T follicular helper cell (primary cell): ENCODE measurements at regions not wholly inside any gene's neighbourhood (a gene's known extent, or its start where the extent isn't known, plus 50 kb on each side); places are given as distances from the start of the nearest gene placed in this dataset.
"Not testable (repeated sequence)": the region's sequence is repeated elsewhere in the genome, so short reads cannot be mapped to it uniquely, and the experiment has no call there.

ENCODE experiments used
- DNase-seq: peaks from one replicate; pipeline ENCODE4 v3.0.0-alpha.2; 2020; ENCODE audit warnings: low read depth

GRCh38 chr7:131861620-131862346 lies 305.4 kb upstream of the PODXL start:
- DNase-seq, result no peak

- no peak for DNase-seq
These were observed 302.9 kb upstream of the PODXL start for GRCh38 chr7:131859147-131859821.

- no peak for DNase-seq
These were observed 302.2 kb upstream of the PODXL start for GRCh38 chr7:131858611-131859010.

GRCh38 chr7:131849472-131849871 lies 293.0 kb upstream of the PODXL start:
- no peak for DNase-seq

DNA sequence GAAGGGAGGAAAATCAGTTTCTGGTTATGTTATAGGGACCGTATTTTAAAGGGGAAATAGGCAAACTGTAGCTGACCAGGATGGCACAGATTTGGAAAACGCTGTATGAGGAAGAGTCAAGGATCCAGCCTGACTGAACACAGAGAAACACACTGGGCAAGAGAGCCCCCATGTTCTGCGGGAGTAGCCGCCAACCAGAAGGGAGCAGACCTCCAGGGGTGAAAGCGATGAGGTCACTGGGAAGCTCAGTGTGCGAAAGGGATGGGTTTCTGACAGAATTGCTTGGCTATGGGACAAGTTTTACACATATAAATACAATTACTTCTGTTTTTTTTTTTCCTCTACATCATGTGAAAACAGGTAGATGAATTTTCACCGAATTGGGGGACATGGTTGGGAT lies 291.6 kb upstream of the PODXL start:
- no peak for DNase-seq

GRCh38 chr7:131845573-131846314 lies 289.3 kb upstream of the PODXL start:
- no peak for DNase-seq

DNA sequence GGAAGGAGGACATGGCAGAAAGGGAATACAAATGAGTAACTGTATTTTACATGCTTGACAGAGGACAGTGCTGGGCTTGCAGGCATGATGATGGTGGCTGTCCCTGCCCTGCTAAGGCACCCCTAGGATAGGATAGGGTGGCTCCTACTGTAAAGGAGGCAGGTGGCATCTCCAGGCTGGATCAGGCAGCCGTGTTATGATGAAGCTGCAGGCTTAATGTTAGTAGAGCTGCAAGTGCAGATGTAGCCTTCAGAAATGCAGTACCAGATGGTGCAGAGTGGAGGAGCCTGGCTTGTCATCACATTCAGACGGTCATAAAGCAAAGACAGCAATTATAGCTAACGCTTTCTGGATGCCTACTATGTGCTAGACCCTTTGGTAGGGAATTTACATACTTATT lies 287.9 kb upstream of the PODXL start:
- DNase-seq, result no peak

GRCh38 chr7:131843898-131844331 lies 287.5 kb upstream of the PODXL start:
- no peak for DNase-seq

GRCh38 chr7:131839967-131840690 lies 283.7 kb upstream of the PODXL start:
- DNase-seq, result no peak

GRCh38 chr7:131836733-131837132 lies 280.3 kb upstream of the PODXL start:
- DNase-seq, result no peak

DNA sequence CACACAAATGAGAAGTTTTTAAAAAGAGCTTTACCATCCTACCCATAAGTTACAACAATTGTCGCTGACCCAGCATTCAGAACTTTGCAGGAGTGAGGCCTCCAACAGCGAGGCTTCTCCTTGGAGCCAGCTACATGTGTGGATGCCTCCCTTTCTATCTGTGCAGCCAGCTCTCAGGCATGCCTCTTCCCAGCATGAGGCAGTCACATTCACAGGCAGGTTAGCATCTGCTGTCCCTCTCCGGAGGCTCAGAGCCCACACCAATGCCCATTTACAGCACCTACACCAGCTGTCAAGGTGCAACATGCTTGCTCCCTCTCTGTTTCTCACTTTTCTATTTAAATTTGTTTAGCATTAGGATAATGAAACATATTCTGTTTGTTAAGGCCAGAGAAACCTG lies 278.7 kb upstream of the PODXL start:
- no peak for DNase-seq

GRCh38 chr7:131830681-131831080 lies 274.3 kb upstream of the PODXL start:
- DNase-seq, result no peak

DNA sequence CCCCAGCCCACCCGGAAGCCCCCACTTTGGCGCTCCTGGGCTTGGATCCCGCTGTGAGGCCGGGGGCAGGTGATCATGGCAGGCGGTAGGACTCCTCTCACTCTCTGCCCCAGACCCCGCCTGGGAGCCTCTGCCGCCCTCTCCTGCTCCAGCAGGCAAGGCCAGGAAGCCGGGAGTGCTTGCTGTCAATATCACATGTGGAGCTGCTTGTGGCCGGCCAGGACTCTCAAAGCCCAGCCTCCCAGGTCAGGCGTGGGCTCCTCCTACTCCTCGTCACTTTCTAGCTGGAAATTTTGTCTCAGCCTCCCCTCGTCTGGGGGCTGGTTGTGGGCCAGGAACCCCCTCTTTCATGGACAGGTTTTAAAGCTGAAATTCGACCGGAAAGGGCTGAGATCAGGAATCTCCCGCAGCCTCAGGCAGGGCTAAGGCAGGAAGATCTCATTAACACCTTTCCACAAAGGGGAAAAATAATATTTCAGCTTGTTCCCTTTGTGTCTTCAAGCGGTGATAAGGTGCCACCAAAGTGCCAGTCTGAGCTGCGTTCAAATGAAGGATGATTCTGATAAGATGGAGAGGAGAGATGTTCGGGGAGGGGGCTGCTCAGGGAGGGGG lies 273.6 kb upstream of the PODXL start:
- no peak for DNase-seq

- no peak for DNase-seq
These were observed 271.0 kb upstream of the PODXL start for GRCh38 chr7:131827421-131827820.

- no peak for DNase-seq
These were observed 270.5 kb upstream of the PODXL start for GRCh38 chr7:131826960-131827359.

DNA sequence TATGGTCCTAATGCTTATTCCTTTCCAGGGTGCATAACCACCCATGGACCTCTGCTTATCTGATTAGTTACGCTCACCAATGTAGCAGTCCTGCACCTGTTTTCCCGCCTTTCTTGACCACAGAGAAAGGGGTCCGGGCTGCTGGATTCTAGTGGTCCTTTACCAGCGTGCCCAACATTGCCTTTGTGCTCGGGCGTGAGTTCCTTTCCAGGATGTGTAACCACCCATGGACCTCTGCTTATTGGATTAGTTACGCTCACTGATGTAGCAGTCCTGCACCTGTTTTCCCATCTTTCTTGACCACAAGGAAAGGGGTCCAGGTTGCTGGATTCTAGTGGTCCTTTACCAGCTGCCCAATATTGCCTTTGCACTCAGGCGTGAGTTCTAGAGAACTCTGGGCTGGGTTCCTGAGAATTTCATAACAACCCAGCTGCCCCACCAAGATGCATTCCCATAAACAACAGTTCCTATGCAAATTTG lies 267.6 kb upstream of the PODXL start:
- not testable (repeated sequence) for DNase-seq

DNA sequence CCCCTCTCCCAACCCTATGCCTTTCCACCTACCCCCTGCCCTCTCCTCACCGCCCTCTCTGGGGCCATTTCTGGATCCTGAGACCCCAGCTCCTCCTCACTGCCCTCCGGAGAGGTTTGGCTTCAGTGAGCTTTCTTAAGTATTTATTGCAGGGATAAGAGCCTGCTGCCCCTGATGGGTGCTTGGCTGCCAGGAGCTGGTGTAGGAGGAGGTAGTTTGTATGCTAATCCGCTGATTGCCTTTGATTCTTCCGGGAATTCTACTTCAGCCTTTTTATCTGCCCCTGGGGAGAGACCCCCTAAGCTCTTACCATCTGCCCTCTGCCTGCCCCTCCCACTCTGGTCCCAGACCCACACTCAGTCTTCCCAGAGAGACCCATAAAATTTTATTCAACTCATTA lies 263.5 kb upstream of the PODXL start:
- DNase-seq, result no peak

- no peak for DNase-seq
These were observed 260.1 kb upstream of the PODXL start for GRCh38 chr7:131816391-131817007.

DNA sequence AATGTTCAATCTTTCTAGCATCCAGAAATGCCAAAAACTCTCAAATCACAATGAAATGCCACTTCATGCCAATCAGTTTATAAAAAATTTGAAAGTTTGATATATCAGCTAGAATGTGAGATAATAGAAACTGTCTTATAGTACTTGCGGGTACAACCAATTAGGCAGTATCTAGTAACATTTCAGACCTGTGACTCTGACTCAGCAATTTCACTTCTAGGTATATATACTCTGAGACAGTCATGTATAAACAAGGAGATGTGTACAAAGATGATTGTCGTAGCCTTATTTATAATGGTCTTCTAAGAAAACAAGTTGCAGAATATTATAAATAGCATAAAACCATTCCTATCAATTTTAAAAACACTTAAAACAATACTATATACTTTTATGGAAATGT lies 252.3 kb upstream of the PODXL start:
- DNase-seq, result no peak

DNA sequence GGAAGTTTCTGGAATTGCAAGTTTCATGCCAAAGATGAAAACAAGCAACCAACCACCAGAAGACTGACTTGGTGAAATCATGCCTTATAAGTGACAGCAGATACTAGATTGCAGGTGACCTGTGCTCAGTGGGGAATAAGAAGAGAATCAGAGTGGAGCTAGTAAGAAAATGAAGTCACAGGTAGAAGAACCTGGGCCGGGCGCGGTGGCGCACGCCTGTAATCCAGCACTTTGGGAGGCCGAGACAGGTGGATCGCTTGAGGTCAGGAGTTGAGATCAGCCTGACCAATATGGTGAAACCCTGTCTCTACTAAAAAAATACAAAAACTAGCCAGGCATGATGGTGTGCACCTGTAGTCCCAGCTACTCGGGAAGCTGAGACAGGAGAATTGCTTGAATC lies 251.7 kb upstream of the PODXL start:
- not testable (repeated sequence) for DNase-seq

GRCh38 chr7:131803816-131804215 lies 247.4 kb upstream of the PODXL start:
- no peak for DNase-seq
